ENCODE measurements at regions not wholly inside any gene's neighbourhood (a gene's known extent, or its start where the extent isn't known, plus 50 kb on each side); places are given as distances from the start of the nearest gene placed in this dataset.

GRCh38 chr6:126261792-126262421, 78.0 kb upstream of the CENPW start:
- H3K4me3 ChIP-seq (ENCODE audit: low read depth, low read length): no peak overlapping the region
- no peak for DNase-seq (ENCODE audit: low read depth)

DNA sequence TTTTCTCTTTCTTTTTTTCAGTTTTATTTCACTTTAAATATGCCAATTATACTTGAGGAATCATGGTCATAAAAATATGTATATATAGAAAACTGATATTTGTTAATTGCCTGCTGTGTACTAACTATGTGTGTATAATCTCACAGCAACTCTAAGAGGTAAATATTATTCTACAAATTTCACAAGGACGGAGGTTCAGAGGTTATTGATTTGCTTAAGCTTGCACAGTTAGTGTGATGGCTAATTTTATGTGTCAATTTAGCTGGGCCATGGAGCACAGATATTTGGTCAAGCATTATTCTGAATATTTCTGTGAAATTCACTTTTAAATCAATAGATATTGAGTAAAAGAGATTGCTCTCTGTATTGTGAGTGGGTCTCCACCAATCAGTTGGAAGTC, 75.7 kb upstream of the CENPW start:
- DNase-seq (ENCODE audit: low read depth): no peak
- no peak overlapping the region for H3K4me3 ChIP-seq (ENCODE audit: low read depth, low read length)

DNA sequence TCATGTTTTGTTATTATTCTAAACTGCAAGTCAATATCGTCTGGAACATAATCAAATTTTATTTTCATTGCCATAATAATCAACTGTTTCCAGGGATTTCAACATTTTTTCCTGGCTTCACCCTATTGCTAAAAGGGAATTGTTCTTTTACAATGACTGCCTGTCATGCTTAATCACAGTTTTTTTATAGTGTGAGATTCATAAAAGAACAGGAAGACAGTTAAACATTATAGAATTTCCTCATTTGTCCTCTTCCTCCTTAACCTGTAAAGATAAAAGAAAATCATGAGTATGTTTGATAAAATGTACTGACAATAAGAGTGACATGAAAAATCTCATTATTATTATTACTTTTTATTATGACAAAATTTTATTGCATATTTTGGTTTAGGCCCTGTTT, 73.3 kb upstream of the CENPW start:
- no peak for DNase-seq (ENCODE audit: low read depth)
- H3K4me3 ChIP-seq (ENCODE audit: low read depth, low read length): no peak overlapping the region

DNA sequence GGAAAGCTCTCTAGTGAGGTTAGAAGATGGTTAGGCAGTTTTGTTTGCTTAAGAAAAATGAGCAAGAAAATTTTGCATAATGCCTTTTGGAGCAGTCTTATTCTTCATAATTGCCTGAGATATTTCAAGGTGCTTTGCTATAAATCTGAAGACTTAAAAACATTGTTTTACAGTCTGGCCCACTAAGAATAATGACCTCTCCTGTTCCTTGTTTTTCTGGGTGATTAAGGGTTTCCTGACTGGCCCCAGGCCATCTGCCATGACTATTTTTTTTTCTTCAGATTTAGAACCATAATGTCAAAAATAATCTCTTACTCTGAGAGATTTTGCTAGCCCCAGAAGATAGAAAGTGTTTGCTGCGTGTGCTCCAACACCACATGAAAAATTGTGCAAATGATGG, 72.3 kb upstream of the CENPW start:
- no peak for DNase-seq (ENCODE audit: low read depth)
- no peak overlapping the region for H3K4me3 ChIP-seq (ENCODE audit: low read depth, low read length)

GRCh38 chr6:126268092-126268491, 71.8 kb upstream of the CENPW start:
- no peak for DNase-seq (ENCODE audit: low read depth)
- no peak overlapping the region for H3K4me3 ChIP-seq (ENCODE audit: low read depth, low read length)

DNA sequence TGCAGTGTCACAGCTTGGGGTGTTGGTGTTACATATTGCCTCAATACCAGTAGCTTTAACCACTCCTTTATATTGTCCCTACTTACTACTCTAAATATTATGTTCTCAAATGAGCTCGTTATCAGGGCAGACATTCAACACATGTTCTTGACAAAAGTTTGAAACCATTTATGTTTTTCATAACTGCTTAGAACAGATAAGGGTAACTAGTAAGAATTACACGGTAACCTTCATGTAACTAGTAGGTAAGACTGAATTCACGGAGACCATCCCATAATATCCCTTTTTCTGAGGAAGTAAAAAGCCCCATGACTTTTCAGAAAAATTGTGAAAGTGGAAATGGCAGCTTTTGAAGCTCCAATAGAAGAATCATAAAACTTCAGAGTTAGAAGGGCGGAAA, 59.6 kb upstream of the CENPW start:
- no peak for DNase-seq (ENCODE audit: low read depth)
- H3K4me3 ChIP-seq (ENCODE audit: low read depth, low read length): no peak overlapping the region

DNA sequence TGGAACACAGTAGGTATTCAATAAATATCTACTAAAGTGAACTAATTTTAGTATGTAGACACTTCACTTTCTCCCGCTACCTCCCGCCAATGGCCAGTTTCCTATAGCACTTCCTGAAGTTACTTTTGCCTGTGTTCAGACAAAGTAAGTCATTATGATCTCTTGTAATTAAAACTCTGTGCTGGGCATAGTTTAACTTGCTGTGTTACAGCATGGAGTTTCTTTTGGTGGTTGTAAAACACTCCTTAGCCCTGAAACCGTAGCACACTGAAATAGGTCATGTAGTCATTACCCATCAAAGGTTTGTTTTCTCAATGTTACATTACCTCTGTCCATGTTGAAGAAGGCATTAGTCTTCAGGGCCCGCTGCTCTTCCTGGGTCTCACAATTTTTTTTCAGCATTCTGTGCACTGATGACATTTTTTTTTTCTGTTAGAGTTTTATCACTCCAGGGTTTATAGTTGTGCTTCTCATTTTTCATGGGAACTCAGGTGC, 54.0 kb upstream of the CENPW start:
- DNase-seq (ENCODE audit: low read depth): no peak
- no peak overlapping the region for H3K4me3 ChIP-seq (ENCODE audit: low read depth, low read length)
